ENCODE measurements at regions not wholly inside any gene's neighbourhood (a gene's known extent, or its start where the extent isn't known, plus 50 kb on each side); places are given as distances from the start of the nearest gene placed in this dataset.

DNA sequence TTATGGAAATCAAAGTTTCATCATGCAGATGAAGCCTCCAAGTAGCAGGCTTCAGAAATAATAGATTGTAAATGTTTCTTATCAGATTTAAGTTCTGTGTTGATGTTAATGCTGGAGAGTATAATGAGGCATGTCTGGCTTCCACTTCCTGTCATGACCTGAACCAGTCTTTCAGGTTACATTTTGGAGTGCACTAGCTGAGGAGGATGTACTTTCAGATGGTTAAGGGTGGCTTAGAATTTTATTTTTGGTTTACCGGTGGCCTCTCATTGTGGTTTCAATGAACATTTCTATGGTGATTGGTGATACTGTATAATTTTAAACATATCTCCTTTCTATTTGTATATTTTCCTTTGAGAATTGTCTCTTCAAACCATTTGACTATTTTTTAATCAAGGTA, 890.4 kb downstream of the SH3BGRL start:
- no peak for DNase-seq

DNA sequence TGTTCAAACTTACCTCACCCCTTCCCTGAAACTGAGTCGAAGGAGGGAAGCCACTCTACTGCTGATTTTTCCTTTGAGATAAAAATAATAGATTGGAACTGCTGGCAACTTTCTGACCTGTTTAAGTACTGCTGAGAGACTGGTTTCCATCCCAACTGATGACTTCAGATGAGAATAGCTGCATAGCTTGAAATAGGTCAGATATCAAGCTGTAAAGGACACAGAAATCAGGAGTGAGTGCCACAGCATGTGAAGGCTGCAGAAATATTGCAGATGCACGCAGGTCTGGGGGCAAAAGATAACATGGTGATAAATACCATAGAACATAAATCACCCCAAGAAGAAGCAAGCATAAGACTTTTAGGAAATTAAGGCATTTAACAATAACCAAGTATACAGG, 923.2 kb downstream of the SH3BGRL start:
- no peak for DNase-seq

DNA sequence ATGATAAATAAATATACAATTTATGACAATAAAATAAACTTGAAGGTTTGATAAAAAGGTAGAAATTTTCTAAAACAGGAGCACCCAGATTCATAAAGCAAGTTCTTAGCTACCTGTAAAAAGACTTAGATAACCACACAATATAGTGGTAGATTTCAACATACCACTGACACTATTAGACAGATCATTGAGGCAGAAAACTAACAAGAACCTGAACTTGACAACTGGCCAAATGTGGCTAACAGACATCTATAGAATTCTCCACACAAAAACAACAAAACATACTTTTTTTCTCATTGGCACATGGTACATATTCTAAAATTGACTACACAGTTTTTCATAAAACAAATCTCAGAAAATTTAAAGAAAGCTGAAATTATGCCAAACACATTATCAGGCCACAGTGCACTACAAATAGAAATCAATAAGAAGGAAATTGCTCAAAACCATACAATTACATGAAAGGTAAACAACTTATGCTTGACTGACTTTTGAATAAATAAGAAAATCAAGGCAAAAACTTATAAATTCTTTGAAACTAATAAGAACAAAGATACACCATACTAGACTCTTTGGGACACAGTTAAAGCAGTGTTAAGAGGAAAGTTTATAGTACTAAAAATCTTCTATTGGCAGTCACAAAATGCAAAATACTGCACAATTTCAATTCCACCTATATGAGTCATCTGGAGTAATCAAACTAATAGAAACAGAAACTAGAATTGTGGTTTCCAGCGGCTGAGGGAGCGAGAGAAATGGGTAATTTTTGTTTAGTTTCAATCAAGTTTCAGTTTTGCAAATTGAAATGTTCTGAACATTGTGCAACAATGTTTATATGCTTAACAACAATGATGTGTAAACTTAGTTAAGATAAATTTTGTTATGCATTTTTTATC, 925.6 kb downstream of the SH3BGRL start:
- no peak for DNase-seq

DNA sequence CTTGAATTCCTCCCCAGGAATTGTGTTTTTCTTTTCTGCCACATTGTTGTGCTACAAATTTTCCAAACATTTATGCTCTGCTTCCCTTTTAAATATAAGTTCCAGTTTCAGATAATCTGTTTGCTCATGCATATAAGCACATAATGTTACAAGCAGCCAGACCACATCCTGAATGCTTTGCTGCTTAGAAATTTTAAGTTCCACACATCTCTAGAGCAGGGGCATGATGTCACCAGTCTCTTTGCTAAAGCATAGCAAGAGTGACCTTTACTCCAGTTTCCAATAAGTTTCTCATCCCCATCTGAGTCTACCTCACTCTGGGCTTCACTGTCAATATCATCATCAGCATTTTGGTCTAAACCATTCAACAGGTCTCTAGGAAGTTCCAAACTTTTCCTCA, 932.5 kb downstream of the SH3BGRL start:
- DNase-seq = no peak

DNA sequence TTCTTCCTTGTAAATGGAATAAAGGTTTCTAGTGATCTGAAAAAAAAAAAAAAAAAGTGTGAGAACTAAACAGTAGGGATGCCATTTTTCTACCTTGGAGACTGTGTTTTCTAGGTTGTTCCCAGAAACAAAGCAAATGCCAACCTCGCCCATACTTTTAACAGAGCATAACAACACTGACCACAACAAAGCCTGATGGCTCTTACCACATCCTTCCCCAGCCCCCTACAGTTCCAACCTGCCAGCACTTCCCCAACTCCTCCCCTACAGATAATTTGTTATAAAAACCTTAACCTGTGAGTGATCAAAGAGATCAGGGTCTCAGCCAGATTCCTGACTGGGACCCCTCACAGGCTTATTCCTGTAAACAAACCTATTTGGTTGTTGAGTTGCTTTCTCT, 940.0 kb downstream of the SH3BGRL start:
- no peak for DNase-seq

DNA sequence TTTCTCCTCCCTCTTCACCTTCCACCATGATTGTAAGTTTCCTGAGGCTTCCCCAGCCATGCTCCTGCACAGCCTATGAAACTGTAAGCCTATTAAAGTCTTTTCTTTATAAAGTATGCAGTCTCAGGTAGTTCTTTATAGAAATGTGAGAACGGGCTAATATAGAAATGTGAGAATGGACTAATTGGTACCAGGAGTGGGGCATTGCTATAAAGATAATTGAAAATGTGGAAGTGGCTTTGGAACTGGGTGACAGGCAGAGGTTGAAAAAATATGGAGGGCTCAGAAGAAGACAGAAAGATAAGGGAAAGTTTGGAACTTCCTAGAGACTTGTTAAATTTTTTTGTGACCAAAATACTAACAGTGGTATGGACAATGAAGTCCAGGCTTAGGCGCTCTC, 959.3 kb downstream of the SH3BGRL start:
- no peak for DNase-seq

DNA sequence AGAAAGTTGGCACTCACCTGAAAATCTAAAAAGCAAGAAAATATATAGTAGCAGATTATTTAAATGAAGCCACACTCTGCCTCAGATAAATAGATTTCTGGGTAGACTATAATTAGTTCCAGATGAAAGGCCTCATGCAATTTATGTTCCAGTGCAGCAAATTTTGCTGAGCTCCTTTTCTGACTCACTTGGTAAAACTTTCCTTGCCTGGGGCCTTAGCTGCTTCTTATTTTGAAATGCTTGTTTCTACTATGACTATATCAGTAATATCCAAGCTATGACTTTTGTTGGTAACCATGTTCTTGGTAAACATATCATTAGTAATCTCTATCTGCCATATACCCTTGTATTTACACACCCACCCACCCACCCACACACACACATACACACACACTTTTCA, 961.8 kb downstream of the SH3BGRL start:
- DNase-seq = no peak

DNA sequence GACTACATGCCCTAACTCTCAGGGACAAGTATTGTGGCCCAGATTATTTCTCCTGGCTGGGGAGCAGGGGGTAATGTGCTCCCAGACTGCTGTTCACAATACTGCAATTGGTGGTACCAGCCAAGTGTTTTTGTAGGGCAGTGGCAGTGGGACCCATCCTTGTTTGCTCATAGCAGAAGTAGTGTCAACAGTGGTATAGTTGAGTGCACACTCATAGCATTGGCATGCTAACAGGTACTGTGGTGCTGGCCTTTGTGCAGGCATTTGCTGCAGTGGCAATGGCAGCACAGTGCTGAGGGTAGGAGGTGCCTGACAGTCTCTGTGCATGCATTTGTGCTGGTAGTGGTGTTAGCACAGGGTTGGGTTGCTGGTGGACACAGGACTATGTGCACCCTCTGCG, 995.0 kb downstream of the SH3BGRL start:
- DNase-seq = no peak

DNA sequence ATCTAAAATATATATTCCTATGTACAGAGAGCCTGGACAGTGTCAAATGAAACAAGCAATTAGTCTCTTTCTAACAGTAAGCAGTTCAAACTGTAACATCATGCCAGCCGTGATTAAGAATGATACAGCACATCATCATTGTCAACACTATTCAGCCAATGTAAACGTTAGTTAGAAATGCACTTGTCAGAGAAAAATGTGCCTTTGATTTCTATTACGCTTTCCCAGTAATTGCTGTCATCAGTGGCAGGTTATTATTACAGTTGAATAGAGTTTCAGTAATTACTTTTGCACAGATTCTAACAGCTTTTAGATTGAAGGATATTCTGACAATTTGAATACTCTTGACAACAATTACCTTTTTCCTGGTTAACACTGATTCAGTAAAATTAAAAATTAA, 1007.1 kb downstream of the SH3BGRL start:
- no peak for DNase-seq

DNA sequence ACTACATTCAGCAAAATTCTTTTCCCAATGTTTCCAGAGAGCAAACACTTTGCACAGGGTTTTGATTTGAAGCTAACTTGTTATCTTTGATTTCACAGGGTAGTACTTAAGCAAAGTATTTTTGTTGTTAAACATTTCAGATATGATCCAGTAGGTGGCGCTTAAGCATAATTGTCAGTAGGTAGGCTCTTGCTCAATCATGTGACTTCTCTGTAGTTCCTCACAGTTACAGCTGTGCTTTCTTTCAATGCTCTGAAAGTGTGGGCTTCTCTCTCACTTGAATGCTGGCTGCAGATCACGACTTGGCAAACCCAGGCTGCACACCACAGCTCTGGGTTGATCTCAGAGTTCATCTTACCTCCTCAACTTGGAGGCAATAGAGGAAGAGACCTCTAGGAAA, 1016.5 kb downstream of the SH3BGRL start:
- DNase-seq = peak in 1 of 2 experiments; percentile 16

DNA sequence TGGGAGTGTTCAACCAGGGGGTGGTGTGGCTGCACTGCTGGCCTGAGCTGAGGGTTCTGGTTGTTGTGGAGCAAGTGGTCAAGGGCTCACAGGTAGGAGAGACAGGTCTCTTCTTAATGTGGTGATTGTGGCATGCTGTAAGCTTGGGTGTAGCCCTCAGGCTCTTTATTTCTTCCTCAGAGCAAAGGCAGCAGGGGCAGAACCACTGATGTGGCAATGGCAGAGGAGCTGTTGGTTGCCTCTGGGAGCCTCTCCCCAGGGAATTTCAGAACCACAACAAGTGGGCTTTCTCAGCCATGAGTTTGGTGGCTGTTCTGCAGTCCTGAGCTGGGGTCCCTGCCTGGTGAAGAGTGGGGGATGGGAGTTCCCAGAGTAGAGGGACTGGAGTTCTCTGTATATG, 1017.2 kb downstream of the SH3BGRL start:
- no peak for DNase-seq

DNA sequence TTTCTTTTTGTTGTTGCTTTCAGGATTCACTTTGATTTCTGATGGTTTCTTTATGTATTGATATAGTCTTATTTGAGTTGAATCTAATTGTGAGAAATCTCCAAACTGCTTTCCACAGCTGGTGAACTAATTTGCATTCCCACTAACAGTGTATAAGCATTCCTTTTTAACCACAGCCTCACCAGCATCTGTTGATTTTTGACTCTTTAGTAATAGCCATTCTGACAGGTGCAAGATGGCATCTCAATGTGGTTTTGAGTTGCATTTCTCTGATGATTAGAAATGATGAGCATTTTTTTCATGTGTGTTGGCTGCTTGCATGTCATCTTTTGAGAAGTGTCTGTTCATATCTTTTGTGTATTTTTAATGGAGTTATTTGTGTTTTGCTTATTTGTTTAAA, 1023.1 kb downstream of the SH3BGRL start:
- DNase-seq = no peak

DNA sequence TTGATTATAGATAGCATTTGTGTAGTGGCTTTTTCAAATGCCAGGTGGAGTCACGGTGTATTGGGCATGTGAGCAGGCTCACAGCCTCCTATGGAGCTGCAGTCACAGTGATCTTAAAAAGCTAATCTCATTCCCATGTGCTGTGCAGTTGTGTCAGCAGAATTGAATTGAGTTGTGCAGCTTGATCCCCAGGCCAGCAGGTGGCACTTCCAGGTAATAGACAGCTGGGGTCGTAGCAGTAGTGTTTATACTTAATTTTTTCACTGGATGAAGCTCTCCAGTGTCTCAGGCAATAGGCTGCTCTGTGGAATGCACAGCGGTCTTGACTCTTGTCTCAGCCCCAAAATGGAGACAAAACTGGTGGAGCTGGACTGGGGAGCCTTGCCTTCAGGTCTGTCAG, 1028.1 kb downstream of the SH3BGRL start:
- DNase-seq = no peak

DNA sequence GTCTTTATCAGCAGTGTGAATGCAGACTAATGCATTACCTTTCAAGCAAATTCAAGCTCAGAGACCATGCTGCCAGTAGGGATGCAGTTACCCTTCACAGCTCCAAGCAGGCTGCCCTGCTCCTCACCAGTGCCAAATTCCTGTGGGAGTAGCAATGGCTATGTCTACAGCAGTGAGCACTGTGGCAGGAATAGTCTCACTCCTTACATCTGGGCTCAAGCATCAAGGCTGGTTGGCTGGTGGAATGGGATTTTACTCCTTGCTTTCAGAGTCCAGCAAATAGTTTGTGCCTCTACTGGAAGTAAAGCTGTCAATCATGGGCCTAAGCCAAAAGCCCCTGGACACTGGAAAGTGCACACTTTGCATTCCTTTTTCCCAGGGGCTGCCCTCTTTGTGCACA, 1030.8 kb downstream of the SH3BGRL start:
- DNase-seq = no peak

DNA sequence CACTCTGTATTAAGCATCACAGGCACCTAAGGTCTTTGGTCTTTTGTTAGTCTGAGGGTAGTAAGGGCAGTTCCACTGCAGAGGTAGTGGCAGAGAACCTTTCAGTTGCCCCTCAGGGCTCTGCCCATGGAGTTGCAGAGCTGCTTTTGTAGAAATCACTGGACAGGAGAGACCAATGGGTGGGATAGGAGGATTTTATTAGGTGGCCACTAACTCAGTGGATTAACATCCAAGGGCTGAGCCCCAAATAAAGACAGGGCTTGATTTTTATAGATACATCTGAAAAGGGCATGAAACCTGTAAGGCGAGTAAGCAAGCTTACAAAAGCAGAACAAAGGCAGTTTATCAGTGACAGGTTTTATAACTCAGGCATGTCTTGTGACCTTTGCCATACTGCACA, 1035.4 kb downstream of the SH3BGRL start:
- no peak for DNase-seq
